Liver (tissue), 3 donors: ENCODE measurements at regions not wholly inside any gene's neighbourhood (a gene's known extent, or its start where the extent isn't known, plus 50 kb on each side); places are given as distances from the start of the nearest gene placed in this dataset.

Experiments
- CTCF ChIP-seq: fragments of 150-350 bp; IDR thresholded peaks from 2 replicates; pipeline ENCODE4 v1.5.1; 2017; ENCODE audit warnings: improper control_type of control experiment, low read depth, low read length; ENCODE audit not compliant: missing input control
- TAF1 ChIP-seq: conservative IDR thresholded peaks from 2 replicates; pipeline ENCODE4 v1.6.1; 2016; ENCODE audit warnings: antibody characterized with exemption, mild to moderate bottlenecking
- donor health status: healthy.
- donor health status: healthy.

- no peak for TF ChIP-seq TAF1
- no peak for TF ChIP-seq CTCF
Observed at GRCh38 chr11:23502826-23503225, 642.6 kb upstream of the CCDC179 start.
